ENCODE measurements at regions not wholly inside any gene's neighbourhood (a gene's known extent, or its start where the extent isn't known, plus 50 kb on each side); places are given as distances from the start of the nearest gene placed in this dataset.

GRCh38 chr7:145064114-145064513 lies 228.3 kb upstream of the TPK1 start:
- Mint-ChIP-seq H3K9me3 (no peaks in the 10 kb centered on the region), H3K27me3 (no peaks in the 10 kb centered on the region), H3K36me3 (ENCODE audit: insufficient read depth) (no peaks in the 10 kb centered on the region), H3K27ac (ENCODE audit: low read depth) (no peak overlapping the region), H3K4me1 (no peaks in the 10 kb centered on the region), H3K4me3 (no peak overlapping the region)
- DNase-seq (ENCODE audit: low spot score in 2 of 2) (no peak), ATAC-seq (replicated peaks; ENCODE audit: extremely low read depth, poor library complexity, severe bottlenecking) (no peak)

GRCh38 chr7:145053781-145054180 lies 217.9 kb upstream of the TPK1 start:
- Mint-ChIP-seq H3K36me3 (ENCODE audit: insufficient read depth) (no peaks in the 10 kb centered on the region), H3K4me3 (no peak overlapping the region), H3K27me3 (peaks cover 29% of the 10 kb centered on the region), H3K4me1 (no peaks in the 10 kb centered on the region), H3K27ac (ENCODE audit: low read depth) (no peak overlapping the region), H3K9me3 (no peaks in the 10 kb centered on the region)
- ATAC-seq (replicated peaks; ENCODE audit: extremely low read depth, poor library complexity, severe bottlenecking), result no peak
- no peak for DNase-seq (ENCODE audit: low spot score in 2 of 2)

- Mint-ChIP-seq H3K4me1 (no peaks in the 10 kb centered on the region), H3K27ac (ENCODE audit: low read depth) (no peak overlapping the region), H3K27me3 (peaks cover 32% of the 10 kb centered on the region), H3K9me3 (no peaks in the 10 kb centered on the region), H3K36me3 (ENCODE audit: insufficient read depth) (no peaks in the 10 kb centered on the region), H3K4me3 (no peak overlapping the region)
- DNase-seq (ENCODE audit: low spot score in 2 of 2) (no peak), ATAC-seq (replicated peaks; ENCODE audit: extremely low read depth, poor library complexity, severe bottlenecking) (no peak)
Observed at GRCh38 chr7:145050415-145050814, 214.6 kb upstream of the TPK1 start.

GRCh38 chr7:145036604-145037405 lies 201.0 kb upstream of the TPK1 start:
- no peak overlapping the region for H3K27ac Mint-ChIP-seq (ENCODE audit: low read depth)
- H3K27me3 Mint-ChIP-seq, result peaks cover 31% of the 10 kb centered on the region
- DNase-seq (ENCODE audit: low spot score in 2 of 2) (no peak), ATAC-seq (replicated peaks; ENCODE audit: extremely low read depth, poor library complexity, severe bottlenecking) (peak; percentile 58)
- no peaks in the 10 kb centered on the region for H3K9me3 Mint-ChIP-seq
- no peak overlapping the region for H3K4me3 Mint-ChIP-seq
- no peaks in the 10 kb centered on the region for H3K4me1 Mint-ChIP-seq
- H3K36me3 Mint-ChIP-seq (ENCODE audit: insufficient read depth), result no peaks in the 10 kb centered on the region

- no peaks in the 10 kb centered on the region for H3K9me3 Mint-ChIP-seq
- no peak overlapping the region for H3K4me3 Mint-ChIP-seq
- H3K27me3 Mint-ChIP-seq, result peaks cover 15% of the 10 kb centered on the region
- no peaks in the 10 kb centered on the region for H3K36me3 Mint-ChIP-seq (ENCODE audit: insufficient read depth)
- no peaks in the 10 kb centered on the region for H3K4me1 Mint-ChIP-seq
- DNase-seq (ENCODE audit: low spot score in 2 of 2) (no peak), ATAC-seq (replicated peaks; ENCODE audit: extremely low read depth, poor library complexity, severe bottlenecking) (no peak)
- H3K27ac Mint-ChIP-seq (ENCODE audit: low read depth), result no peak overlapping the region
Observed at GRCh38 chr7:145031162-145031561, 195.3 kb upstream of the TPK1 start.

- no peaks in the 10 kb centered on the region for H3K36me3 Mint-ChIP-seq (ENCODE audit: insufficient read depth)
- no peaks in the 10 kb centered on the region for H3K9me3 Mint-ChIP-seq
- no peak overlapping the region for H3K4me3 Mint-ChIP-seq
- H3K27ac Mint-ChIP-seq (ENCODE audit: low read depth), result no peak overlapping the region
- peaks cover 13% of the 10 kb centered on the region for H3K27me3 Mint-ChIP-seq
- ATAC-seq (replicated peaks; ENCODE audit: extremely low read depth, poor library complexity, severe bottlenecking) (no peak), DNase-seq (ENCODE audit: low spot score in 2 of 2) (no peak)
- H3K4me1 Mint-ChIP-seq, result no peaks in the 10 kb centered on the region
Observed at GRCh38 chr7:145030754-145031153, 194.9 kb upstream of the TPK1 start.

GRCh38 chr7:145020454-145020853 lies 184.6 kb upstream of the TPK1 start:
- no peaks in the 10 kb centered on the region for H3K9me3 Mint-ChIP-seq
- DNase-seq (ENCODE audit: low spot score in 2 of 2), result no peak
- ATAC-seq (replicated peaks; ENCODE audit: extremely low read depth, poor library complexity, severe bottlenecking), result no peak
- no peaks in the 10 kb centered on the region for H3K4me1 Mint-ChIP-seq
- no peak overlapping the region for H3K27ac Mint-ChIP-seq (ENCODE audit: low read depth)
- H3K4me3 Mint-ChIP-seq, result no peak overlapping the region
- H3K36me3 Mint-ChIP-seq (ENCODE audit: insufficient read depth), result no peaks in the 10 kb centered on the region
- peaks cover 3% of the 10 kb centered on the region for H3K27me3 Mint-ChIP-seq

- Mint-ChIP-seq H3K27me3 (no peaks in the 10 kb centered on the region), H3K9me3 (no peaks in the 10 kb centered on the region), H3K27ac (ENCODE audit: low read depth) (no peak overlapping the region), H3K4me3 (no peak overlapping the region), H3K4me1 (no peaks in the 10 kb centered on the region), H3K36me3 (ENCODE audit: insufficient read depth) (no peaks in the 10 kb centered on the region)
- DNase-seq (ENCODE audit: low spot score in 2 of 2) (no peak), ATAC-seq (replicated peaks; ENCODE audit: extremely low read depth, poor library complexity, severe bottlenecking) (no peak)
Observed at GRCh38 chr7:145016068-145016467, 180.2 kb upstream of the TPK1 start.

GRCh38 chr7:145009876-145010275 lies 174.0 kb upstream of the TPK1 start:
- H3K4me1 Mint-ChIP-seq, result no peaks in the 10 kb centered on the region
- ATAC-seq (replicated peaks; ENCODE audit: extremely low read depth, poor library complexity, severe bottlenecking), result no peak

GRCh38 chr7:145005601-145006000 lies 169.7 kb upstream of the TPK1 start:
- peaks cover 5% of the 10 kb centered on the region for H3K9me3 Mint-ChIP-seq
- H3K4me3 Mint-ChIP-seq, result no peak overlapping the region
- H3K4me1 Mint-ChIP-seq, result no peaks in the 10 kb centered on the region
- peaks cover 2% of the 10 kb centered on the region for H3K36me3 Mint-ChIP-seq (ENCODE audit: insufficient read depth)
- ATAC-seq (replicated peaks; ENCODE audit: extremely low read depth, poor library complexity, severe bottlenecking) (no peak), DNase-seq (ENCODE audit: low spot score in 2 of 2) (no peak)
- H3K27ac Mint-ChIP-seq (ENCODE audit: low read depth), result no peak overlapping the region
- no peaks in the 10 kb centered on the region for H3K27me3 Mint-ChIP-seq

More at GRCh38 chr7:145009876-145010275, 174.0 kb upstream of the TPK1 start:
- no peak overlapping the region for H3K27ac Mint-ChIP-seq (ENCODE audit: low read depth)
- H3K27me3 Mint-ChIP-seq, result no peaks in the 10 kb centered on the region
- no peak for DNase-seq (ENCODE audit: low spot score in 2 of 2)
- no peaks in the 10 kb centered on the region for H3K36me3 Mint-ChIP-seq (ENCODE audit: insufficient read depth)
- H3K9me3 Mint-ChIP-seq, result no peaks in the 10 kb centered on the region
- H3K4me3 Mint-ChIP-seq, result no peak overlapping the region

GRCh38 chr7:144997512-144997911 lies 161.7 kb upstream of the TPK1 start:
- Mint-ChIP-seq H3K4me3 (no peak overlapping the region), H3K4me1 (peaks cover 6% of the 10 kb centered on the region), H3K36me3 (ENCODE audit: insufficient read depth) (peaks cover 2% of the 10 kb centered on the region), H3K27ac (ENCODE audit: low read depth) (no peak overlapping the region), H3K9me3 (peaks cover 12% of the 10 kb centered on the region), H3K27me3 (no peaks in the 10 kb centered on the region)
- no peak for DNase-seq (ENCODE audit: low spot score in 2 of 2)
- no peak for ATAC-seq (replicated peaks; ENCODE audit: extremely low read depth, poor library complexity, severe bottlenecking)

GRCh38 chr7:144995495-144995894 lies 159.6 kb upstream of the TPK1 start:
- Mint-ChIP-seq H3K4me1 (peaks cover 6% of the 10 kb centered on the region), H3K36me3 (ENCODE audit: insufficient read depth) (no peaks in the 10 kb centered on the region), H3K27me3 (no peaks in the 10 kb centered on the region), H3K4me3 (no peak overlapping the region), H3K9me3 (peaks cover 7% of the 10 kb centered on the region), H3K27ac (ENCODE audit: low read depth) (no peak overlapping the region)
- ATAC-seq (replicated peaks; ENCODE audit: extremely low read depth, poor library complexity, severe bottlenecking) (no peak), DNase-seq (ENCODE audit: low spot score in 2 of 2) (no peak)

GRCh38 chr7:144991041-144991440 lies 155.2 kb upstream of the TPK1 start:
- Mint-ChIP-seq H3K4me3 (no peak overlapping the region), H3K9me3 (no peaks in the 10 kb centered on the region)

More at GRCh38 chr7:144991041-144991440, 155.2 kb upstream of the TPK1 start:
- DNase-seq (ENCODE audit: low spot score in 2 of 2), result no peak
- no peak for ATAC-seq (replicated peaks; ENCODE audit: extremely low read depth, poor library complexity, severe bottlenecking)
- H3K36me3 Mint-ChIP-seq (ENCODE audit: insufficient read depth), result no peaks in the 10 kb centered on the region
- H3K27ac Mint-ChIP-seq (ENCODE audit: low read depth), result no peak overlapping the region
- H3K27me3 Mint-ChIP-seq, result no peaks in the 10 kb centered on the region
- H3K4me1 Mint-ChIP-seq, result peaks cover 6% of the 10 kb centered on the region

All from central memory CD8-positive, alpha-beta T cell (primary cell).